T-helper 2 cell treated with Interferon-gamma antibody and Interleukin-4, amounts not matched to agents 100 ng/mL and 5 ng/mL, for 36 hours (primary cell): ENCODE measurements at regions not wholly inside any gene's neighbourhood (a gene's known extent, or its start where the extent isn't known, plus 50 kb on each side); places are given as distances from the start of the nearest gene placed in this dataset.

Experiments
- intact Hi-C: fragments of 100-400 bp; cut with micrococcal nuclease; formaldehyde crosslinking; loops from one replicate; pipeline ENCODE4 v1.15.1; 2023

- intact Hi-C loops: no loop called here
Measured at GRCh38 chr4:97468272-97468671, 675.0 kb downstream of the STPG2 start.

- intact Hi-C loops: no loop called here
Measured at GRCh38 chr4:97475621-97476020, 667.7 kb downstream of the STPG2 start.

GRCh38 chr4:97477974-97478373, 665.3 kb downstream of the STPG2 start:
- intact Hi-C loops: no loop called here

DNA sequence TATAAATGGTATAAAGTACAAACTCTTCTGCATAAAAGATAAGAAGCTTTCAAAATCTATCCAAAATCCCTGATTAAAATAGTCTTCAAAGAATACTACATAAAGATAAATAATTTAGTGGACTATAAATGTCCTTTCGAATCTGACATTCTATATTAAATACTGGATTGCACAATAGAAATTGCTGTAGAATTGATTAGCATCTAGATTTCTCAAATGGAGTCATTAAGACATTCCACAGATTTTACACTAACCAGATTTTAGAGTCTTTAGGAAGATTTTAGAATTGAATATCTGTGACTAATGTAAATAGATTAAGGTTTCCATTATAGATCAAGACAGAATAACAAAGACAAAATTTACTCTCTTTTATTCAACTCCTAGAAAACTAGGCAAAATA, 663.9 kb downstream of the STPG2 start:
- intact Hi-C loops: no loop called here

DNA sequence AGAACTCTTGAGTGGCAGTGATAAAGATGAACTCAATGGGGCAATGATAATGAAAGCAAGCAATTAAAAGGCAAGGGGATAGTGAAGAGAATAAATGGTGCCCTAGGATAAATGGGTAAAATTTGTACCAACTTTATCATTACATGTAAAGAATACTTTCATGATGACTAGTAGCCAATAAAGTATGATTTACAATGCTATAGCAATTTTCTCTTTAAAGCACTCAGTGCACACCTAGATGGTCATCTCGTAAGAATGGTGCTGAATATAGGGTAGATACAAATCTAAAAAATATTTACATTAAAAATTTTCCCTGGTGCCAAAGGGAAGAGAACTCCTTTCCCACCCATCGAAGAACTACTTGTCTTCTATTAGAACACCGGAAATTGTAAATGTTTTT, 651.4 kb downstream of the STPG2 start:
- intact Hi-C loops: no loop called here

- intact Hi-C loops: no loop called here
Measured at GRCh38 chr4:97493815-97494518, 649.3 kb downstream of the STPG2 start.

DNA sequence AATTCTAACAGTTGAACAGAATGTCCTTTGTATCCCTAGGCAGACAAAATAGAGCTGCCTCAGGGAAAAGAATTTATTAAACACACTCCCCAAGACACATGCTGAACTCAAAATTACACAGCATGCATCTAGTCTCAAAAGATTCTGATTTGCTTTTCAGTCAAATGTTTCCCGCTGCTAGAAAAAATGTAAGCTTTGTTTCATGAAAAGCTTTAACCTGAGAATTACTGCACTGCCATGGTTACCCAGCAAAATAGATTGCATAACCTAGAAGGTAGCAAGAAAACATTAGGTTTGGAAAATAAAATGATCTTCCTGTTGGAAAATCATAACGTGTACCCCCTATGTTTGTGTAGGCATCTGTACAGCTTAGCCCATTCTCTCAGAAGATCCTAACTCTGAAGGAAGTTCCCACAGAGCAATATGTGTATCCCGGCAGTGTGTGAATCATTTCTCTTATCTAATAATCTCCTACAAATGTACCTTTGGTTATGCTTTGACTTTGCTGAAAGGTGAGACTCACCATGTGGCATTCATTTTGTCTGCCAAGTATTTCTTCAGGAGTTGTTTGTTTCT, 646.9 kb downstream of the STPG2 start:
- intact Hi-C loops: no loop called here

DNA sequence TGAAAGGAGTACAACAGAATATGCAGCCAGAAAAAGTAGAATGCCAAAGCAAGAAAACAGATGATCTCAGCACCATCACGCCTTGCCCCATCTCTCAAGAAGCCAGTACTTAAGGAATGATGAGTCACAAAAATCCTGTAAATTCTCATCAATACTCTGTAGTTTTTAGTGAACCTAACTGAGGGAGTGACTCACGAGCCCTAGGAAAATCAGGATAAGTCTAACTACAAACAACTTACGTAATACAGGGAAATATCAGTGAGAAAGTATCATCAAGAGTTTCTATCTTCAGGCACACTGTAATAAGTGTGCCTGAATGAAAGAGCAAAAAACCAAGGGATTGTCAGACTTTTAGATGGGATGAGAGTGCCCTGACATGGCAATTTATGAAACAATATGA, 644.4 kb downstream of the STPG2 start:
- intact Hi-C loops: no loop called here

GRCh38 chr4:97500423-97500822, 642.9 kb downstream of the STPG2 start:
- intact Hi-C loops: no loop called here

DNA sequence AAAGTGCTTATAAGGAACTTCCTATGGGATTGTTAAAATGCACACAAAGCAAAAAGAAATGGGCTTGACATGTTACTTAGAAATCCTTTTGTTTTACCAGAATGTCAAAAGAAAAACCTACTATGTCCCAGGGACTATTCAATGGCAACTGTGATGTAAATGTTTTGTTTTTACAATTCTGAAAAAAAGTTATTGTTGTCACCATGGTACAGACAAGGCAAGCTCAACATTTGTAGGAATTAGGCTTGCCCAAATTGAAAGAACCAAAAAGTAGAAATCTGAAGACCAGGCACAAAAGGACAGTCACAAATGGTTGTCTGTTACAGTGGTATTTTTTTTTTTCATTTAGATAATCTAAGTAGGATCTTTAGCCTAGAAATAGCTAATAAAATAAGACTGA, 638.6 kb downstream of the STPG2 start:
- intact Hi-C loops: no loop called here

- intact Hi-C loops: no loop called here
Measured at GRCh38 chr4:97507587-97508245, 635.6 kb downstream of the STPG2 start.
